Retinal pigment epithelial cell (primary cell): ENCODE measurements at regions not wholly inside any gene's neighbourhood (a gene's known extent, or its start where the extent isn't known, plus 50 kb on each side); places are given as distances from the start of the nearest gene placed in this dataset.

Experiments used
- DNase-seq: peaks from one replicate; pipeline ENCODE4 v3.0.0-alpha.2; 2010; ENCODE audit warnings: low read depth
- H3K4me3 ChIP-seq: 2 replicates; pipeline ENCODE4 v1.5.1; 2011; ENCODE audit warnings: mild to moderate bottlenecking, low read length, control low read depth, moderate library complexity
- TF ChIP-seq, protein P1 (sequence below): conservative IDR thresholded peaks from 2 replicates; pipeline ENCODE4 v1.5.1; 2011; ENCODE audit warnings: low read depth, low read length, control low read depth, inconsistent platforms

DNA sequence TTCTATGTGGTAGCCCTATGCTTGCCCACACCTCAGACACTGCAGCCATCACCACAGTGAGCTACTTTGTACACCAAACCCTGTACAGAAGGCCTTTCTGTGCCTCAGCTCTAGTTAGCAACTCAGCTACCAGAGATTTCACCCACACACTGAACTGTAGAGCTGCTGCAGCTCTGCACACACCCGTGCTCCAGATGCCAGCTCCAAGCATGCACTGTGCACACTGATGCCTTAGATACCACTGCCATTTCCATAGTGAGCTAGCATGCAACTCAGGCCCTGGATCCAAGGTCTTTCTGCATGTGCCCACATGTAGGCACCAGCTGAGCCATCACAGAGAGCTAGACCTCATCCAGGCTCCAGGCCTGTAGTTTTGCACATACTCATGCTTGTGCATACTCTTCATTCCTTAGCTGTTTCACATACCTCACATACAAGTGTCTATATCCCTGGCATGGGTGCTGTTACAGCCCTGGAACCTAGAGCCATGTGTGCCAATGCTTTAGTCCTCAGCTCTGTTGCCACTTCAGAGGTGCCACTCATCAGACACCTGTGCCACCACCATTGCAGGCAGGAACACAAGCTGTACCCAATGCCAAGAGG lies 423.5 kb upstream of the NDST3 start:
- TF ChIP-seq, protein P1, sequence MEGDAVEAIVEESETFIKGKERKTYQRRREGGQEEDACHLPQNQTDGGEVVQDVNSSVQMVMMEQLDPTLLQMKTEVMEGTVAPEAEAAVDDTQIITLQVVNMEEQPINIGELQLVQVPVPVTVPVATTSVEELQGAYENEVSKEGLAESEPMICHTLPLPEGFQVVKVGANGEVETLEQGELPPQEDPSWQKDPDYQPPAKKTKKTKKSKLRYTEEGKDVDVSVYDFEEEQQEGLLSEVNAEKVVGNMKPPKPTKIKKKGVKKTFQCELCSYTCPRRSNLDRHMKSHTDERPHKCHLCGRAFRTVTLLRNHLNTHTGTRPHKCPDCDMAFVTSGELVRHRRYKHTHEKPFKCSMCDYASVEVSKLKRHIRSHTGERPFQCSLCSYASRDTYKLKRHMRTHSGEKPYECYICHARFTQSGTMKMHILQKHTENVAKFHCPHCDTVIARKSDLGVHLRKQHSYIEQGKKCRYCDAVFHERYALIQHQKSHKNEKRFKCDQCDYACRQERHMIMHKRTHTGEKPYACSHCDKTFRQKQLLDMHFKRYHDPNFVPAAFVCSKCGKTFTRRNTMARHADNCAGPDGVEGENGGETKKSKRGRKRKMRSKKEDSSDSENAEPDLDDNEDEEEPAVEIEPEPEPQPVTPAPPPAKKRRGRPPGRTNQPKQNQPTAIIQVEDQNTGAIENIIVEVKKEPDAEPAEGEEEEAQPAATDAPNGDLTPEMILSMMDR: no peak
- no peak overlapping the region for H3K4me3 ChIP-seq
- DNase-seq: no peak

DNA sequence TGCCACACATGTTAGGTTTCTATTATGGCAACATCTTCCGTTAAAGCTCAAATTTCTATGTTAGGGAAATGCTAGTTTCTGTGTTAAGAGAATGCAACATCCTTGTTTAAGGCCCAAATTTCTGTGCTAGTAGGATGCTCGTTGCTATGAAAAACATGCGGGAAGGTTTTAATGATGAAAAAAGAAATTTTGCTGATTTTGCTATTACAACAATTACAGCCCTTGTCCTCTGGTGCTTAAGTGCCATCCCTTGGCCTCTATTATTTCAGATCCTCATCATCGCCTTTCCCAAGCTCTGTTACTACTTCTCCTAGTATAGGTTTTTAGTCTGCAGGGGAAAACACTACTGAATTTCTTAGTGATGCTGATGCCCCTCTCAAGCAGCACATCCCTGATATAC lies 412.6 kb upstream of the NDST3 start:
- DNase-seq: no peak
- TF ChIP-seq, protein P1: no peak
- H3K4me3 ChIP-seq: no peak overlapping the region

DNA sequence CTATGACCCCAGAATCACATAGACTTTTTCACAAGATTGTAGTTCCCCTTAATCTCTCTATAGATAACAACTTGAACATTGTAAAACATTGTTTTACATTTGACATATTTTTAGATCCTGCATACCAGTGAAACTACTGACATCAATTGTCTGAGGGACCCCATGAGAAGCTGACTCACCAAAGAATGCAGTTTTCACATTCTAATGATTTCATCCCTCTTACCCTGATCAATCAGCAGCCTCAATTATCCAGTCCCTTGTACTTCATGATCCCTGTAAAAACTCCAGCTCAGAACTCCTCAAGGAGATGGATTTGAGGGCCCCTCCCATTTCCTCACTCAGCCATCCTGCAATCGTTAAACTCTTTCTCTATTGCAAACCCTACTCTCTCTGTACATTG lies 411.0 kb upstream of the NDST3 start:
- no peak overlapping the region for H3K4me3 ChIP-seq
- TF ChIP-seq, protein P1: no peak
- peak; percentile 69 for DNase-seq

DNA sequence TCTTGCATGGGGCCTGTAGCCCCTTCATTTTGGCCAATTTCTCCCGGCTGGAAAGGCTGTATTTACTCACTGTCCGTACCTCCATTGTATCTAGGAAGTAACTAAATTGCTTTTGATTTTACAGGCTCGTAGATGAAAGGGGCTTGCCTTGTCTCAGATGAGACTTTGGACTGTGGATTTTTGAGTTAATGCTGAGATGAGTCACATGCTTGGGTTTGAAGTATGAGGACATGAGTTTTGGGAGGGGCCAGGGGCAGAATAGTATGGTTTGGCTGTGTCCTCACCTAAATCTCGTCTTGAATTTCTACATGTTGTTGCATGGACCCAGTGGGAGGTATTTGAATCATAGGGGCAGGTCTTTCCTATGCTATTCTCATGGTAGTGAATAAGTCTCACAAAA lies 407.6 kb upstream of the NDST3 start:
- no peak overlapping the region for H3K4me3 ChIP-seq
- TF ChIP-seq, protein P1: no peak
- DNase-seq: no peak

DNA sequence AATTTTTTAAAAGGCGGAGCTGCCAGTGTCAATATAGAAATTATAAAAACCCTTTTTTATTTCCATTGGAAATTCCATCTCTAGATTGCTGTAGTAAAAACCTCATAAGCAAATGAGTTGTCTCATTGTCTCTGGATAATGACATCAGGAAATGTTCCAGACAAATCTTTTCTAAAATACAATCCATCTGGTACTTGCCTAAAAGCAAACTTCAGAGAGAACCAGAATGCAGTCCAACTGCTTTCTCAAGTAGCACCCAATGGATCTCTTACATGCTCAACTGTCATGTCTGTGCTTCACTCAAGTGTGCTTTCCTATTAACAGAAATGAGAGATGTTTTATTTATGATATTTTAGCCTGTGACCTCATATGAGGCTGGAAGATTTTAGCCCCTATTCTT lies 399.6 kb upstream of the NDST3 start:
- TF ChIP-seq, protein P1: no peak
- DNase-seq: no peak
- no peak overlapping the region for H3K4me3 ChIP-seq

DNA sequence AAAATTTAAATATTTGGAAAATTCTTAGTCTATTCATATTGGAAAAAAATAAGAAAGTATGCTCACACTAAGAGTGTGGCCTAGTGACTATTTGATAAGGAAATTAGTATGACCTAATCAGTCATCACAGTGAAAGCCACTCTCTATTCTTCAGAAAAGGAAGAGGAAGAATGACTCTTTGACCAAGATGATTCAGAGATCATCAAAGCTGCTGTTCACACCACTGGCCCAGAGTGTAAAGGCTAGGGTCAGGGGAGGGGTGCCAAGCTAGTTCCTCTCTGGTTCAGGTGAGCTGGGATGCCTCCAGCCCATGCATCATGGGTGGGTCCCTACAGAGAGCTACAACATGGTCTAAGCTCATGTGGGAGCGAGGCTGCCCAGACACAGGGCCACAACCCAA lies 396.9 kb upstream of the NDST3 start:
- H3K4me3 ChIP-seq: no peak overlapping the region
- no peak for DNase-seq
- TF ChIP-seq, protein P1: no peak

DNA sequence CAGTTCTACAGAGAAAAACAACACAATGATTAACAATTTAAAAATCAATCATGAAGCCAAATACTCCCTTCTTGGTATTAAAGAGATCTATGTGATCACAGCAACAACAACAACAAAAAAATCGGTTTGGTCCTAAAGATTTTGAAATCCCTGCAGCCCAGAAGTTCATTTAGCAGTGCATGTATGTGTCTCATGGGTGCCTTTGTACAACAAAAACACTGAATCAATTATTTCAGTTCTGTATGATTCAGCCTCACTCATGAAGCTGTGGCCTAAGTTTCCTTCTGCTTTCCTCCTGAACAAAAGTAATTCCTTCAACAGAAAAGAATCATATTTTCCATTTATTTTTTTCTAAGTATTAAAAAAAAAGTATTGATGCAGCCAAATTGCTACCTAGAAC lies 393.4 kb upstream of the NDST3 start:
- no peak for DNase-seq
- H3K4me3 ChIP-seq: no peak overlapping the region
- TF ChIP-seq, protein P1: no peak
